ENCODE measurements at regions not wholly inside any gene's neighbourhood (a gene's known extent, or its start where the extent isn't known, plus 50 kb on each side); places are given as distances from the start of the nearest gene placed in this dataset.

- no peaks in the 10 kb centered on the region for H3K27me3 ChIP-seq (ENCODE audit: low read depth)
- no peak overlapping the region for H3K4me3 ChIP-seq
- H3K9me3 ChIP-seq = no peaks in the 10 kb centered on the region
- ATAC-seq (no peak), DNase-seq (no peak)
- H3K36me3 ChIP-seq = no peaks in the 10 kb centered on the region
- peak overlapping the region; percentile 39 for H3K27ac ChIP-seq
- intact Hi-C loops (cut with DNase I) = no loop called here
- H3K4me1 ChIP-seq = peaks cover 10% of the 10 kb centered on the region
- TF ChIP-seq, protein P1, sequence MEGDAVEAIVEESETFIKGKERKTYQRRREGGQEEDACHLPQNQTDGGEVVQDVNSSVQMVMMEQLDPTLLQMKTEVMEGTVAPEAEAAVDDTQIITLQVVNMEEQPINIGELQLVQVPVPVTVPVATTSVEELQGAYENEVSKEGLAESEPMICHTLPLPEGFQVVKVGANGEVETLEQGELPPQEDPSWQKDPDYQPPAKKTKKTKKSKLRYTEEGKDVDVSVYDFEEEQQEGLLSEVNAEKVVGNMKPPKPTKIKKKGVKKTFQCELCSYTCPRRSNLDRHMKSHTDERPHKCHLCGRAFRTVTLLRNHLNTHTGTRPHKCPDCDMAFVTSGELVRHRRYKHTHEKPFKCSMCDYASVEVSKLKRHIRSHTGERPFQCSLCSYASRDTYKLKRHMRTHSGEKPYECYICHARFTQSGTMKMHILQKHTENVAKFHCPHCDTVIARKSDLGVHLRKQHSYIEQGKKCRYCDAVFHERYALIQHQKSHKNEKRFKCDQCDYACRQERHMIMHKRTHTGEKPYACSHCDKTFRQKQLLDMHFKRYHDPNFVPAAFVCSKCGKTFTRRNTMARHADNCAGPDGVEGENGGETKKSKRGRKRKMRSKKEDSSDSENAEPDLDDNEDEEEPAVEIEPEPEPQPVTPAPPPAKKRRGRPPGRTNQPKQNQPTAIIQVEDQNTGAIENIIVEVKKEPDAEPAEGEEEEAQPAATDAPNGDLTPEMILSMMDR (IDR thresholded peaks at IDR 0.05) = no peak
Observed at GRCh38 chr20:57998981-57999464, 229.4 kb downstream of the ANKRD60 start.

DNA sequence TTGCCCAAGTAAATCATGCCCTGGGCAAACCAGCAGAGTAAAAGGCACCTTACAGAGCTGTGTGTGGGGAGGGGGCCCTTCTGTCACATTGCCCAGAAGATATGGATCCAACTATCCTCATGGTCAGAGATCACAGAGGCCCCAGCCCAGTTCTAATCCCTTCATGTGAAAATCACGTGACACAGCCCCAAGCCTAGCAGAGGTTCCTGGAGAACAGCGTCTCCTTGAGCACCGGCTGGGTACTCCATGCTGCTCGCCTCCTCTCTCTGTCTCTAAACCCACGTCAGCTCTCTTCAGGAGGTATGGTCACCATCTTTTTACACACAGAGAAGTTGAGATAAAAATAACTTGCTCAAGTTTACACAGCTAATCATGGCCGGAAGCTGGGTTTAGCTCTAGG, 230.2 kb downstream of the ANKRD60 start:
- H3K4me1 ChIP-seq = peaks cover 10% of the 10 kb centered on the region
- intact Hi-C loops (cut with DNase I) = no loop called here
- TF ChIP-seq, protein P1 (IDR thresholded peaks at IDR 0.05) = no peak
- ATAC-seq (no peak), DNase-seq (no peak)
- no peaks in the 10 kb centered on the region for H3K36me3 ChIP-seq
- no peak overlapping the region for H3K4me3 ChIP-seq
- no peaks in the 10 kb centered on the region for H3K9me3 ChIP-seq
- H3K27ac ChIP-seq = no peak overlapping the region
- no peaks in the 10 kb centered on the region for H3K27me3 ChIP-seq (ENCODE audit: low read depth)

- Histone ChIP-seq H3K36me3 (no peaks in the 10 kb centered on the region), H3K4me3 (no peak overlapping the region), H3K27me3 (ENCODE audit: low read depth) (no peaks in the 10 kb centered on the region), H3K27ac (no peak overlapping the region), H3K9me3 (no peaks in the 10 kb centered on the region), H3K4me1 (peaks cover 10% of the 10 kb centered on the region)
- intact Hi-C loops (cut with DNase I) = no loop called here
- ATAC-seq (no peak), DNase-seq (no peak)
- TF ChIP-seq, protein P1 (IDR thresholded peaks at IDR 0.05) = no peak
Observed at GRCh38 chr20:57996936-57997890, 231.2 kb downstream of the ANKRD60 start.

GRCh38 chr20:57996465-57996864, 232.0 kb downstream of the ANKRD60 start:
- no peaks in the 10 kb centered on the region for H3K27me3 ChIP-seq (ENCODE audit: low read depth)
- H3K27ac ChIP-seq = no peak overlapping the region
- no peak for ATAC-seq
- peaks cover 10% of the 10 kb centered on the region for H3K4me1 ChIP-seq
- no peaks in the 10 kb centered on the region for H3K9me3 ChIP-seq
- no peak overlapping the region for H3K4me3 ChIP-seq
- TF ChIP-seq, protein P1 (IDR thresholded peaks at IDR 0.05) = no peak
- no peak for DNase-seq
- intact Hi-C loops (cut with DNase I) = no loop called here
- no peaks in the 10 kb centered on the region for H3K36me3 ChIP-seq

- H3K4me1 ChIP-seq = peaks cover 10% of the 10 kb centered on the region
- no peak for DNase-seq
- no peaks in the 10 kb centered on the region for H3K36me3 ChIP-seq
- TF ChIP-seq, protein P1 (IDR thresholded peaks at IDR 0.05) = no peak
- no peak overlapping the region for H3K4me3 ChIP-seq
- intact Hi-C loops (cut with DNase I) = no loop called here
- ATAC-seq = no peak
- H3K27ac ChIP-seq = no peak overlapping the region
- peaks cover 7% of the 10 kb centered on the region for H3K27me3 ChIP-seq (ENCODE audit: low read depth)
- H3K9me3 ChIP-seq = no peaks in the 10 kb centered on the region
Observed at GRCh38 chr20:57995381-57995977, 233.0 kb downstream of the ANKRD60 start.
